HG03159 (cell line): ENCODE measurements at regions not wholly inside any gene's neighbourhood (a gene's known extent, or its start where the extent isn't known, plus 50 kb on each side); places are given as distances from the start of the nearest gene placed in this dataset.
"Not testable (repeated sequence)": the region's sequence is repeated elsewhere in the genome, so short reads cannot be mapped to it uniquely, and the experiment has no call there.

Experiments
- ATAC-seq: cut with Tn5 transposase; IDR thresholded peaks from one replicate; pipeline ENCODE4 v1.9.1; 2021; ENCODE audit warnings: mild to moderate bottlenecking, moderate library complexity; ENCODE audit not compliant: unreplicated experiment

DNA sequence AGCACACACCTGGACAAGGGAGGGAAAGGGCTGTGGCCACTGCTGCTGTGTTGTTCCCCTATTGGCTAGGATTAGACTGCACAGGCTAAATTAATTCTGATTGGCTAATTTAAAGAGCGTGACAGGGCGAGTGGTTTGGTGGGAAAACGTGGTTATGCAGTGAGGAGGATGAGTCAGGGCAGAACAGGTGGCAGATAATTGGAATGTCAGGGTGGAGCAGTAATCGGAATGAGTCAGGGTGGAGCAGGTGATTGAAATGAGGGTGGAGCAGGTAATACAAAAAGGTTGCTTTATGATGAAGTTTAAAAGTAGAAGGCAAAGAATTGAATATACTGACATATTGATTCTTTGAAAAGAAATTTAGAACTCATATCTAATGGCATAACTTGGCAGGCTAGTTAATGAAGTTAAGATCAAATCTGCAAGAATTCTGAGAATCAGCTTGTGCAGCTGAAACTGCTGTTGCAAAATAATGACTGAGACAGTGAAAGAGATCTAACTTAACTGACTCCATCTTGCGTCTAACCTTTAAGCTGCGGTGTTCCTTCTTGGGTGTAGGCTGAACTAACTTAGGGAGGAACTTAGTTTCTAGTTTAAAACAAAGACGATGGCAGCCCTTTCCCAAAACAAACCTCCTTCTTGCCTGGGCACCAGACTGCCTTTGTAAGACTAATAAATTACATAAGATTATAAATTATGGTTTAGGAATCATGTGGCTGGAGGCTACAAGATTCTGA lies 174.3 kb downstream of the UTP18 start:
- ATAC-seq = no peak

DNA sequence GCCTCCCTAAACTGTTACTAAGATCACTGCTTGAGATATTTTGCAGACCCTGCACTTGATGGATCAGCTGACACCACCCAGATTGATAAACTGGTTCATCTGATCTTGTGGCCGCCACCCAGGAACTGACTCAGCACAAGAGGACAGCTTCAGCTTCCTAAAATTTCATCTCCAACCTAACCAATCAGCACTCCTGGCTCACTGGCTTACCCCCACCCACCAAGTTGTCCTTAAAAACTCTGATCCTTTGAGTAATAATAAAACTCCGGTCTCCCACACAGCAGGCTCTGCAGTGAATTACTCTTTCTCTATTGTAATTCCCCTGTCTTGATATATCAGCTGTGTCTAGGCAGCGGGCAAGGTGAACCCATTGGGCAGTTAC lies 174.8 kb downstream of the UTP18 start:
- no peak for ATAC-seq

DNA sequence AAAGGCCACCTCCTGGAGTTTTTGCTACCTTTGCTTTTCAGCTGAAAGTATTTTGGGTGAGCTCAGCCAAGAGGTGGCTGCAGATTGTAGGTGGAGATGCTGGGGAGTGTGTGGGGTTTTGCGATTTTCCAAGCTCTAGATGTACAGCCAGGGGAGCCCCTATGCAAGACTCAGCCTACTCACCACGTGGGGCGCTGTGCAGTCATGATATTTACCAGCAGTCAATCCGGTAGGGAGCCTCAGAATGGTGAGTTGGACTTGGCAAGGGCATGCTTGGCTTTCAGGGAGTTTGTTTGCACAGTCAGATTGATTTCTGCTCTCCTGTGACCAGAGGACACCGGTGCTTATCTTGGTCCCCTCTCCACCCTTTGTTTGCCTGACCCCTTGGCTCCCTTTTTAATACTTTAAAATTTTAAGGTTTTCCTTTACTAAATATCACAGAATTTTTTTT lies 175.3 kb downstream of the UTP18 start:
- no peak for ATAC-seq

GRCh38 chr17:51439395-51440229 lies 179.3 kb downstream of the UTP18 start:
- ATAC-seq = no peak

- no peak for ATAC-seq
Measured at GRCh38 chr17:51441431-51441830, 181.1 kb downstream of the UTP18 start.

DNA sequence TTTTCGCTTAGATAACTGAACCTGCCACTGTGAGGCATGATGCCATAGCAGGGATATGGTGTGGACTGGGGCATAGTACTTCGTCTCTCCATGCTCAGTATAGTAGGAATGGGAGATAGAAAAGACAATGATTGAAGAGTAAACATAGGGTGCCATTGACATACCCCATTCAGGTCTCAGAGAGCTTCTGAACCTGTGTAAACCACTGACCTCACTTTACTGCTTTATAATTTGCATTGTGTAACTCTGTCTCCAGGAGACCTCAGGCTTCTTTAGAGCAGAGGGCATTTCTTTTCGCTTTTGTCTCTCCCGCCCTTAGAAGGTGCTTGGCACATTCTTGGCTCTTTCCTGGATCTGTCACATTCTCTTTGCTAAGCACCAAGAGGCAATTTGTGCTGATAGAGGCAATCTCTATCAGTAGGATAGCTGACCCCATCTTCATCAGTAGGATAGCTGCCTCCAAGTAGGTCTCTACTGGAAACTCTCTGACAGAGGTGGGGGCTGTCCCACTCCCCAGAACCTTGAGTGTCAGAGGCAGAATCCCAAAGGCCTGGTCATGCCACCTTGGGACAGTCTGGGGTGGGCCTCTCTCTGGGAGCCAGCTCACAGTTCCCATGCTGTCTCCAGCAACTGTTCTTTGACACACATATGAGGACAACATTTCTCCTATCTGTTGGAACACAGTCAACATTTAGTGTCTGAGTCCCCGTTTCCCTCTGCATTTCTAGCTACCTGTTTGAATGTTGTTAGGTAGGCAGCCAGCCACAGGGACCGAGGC lies 181.9 kb downstream of the UTP18 start:
- no peak for ATAC-seq

DNA sequence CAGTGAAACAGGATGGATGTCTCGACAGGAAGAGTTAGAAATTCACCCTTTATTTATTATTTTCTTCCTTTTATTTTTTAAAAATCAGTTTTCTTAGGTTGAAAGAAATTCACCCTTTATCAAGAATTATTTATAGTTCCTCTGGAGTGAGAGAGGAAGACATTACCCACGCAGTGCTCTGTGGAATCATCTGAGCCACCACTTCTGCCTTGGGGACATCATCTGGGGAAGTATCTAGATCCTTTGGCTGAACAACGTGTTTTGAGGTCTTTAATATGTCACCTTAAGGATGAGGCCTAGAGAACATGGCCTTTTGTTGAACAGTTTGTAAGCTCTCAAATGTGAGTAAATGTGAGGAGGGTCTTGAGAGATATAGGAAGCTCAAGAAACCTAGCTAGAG lies 183.3 kb downstream of the UTP18 start:
- no peak for ATAC-seq

DNA sequence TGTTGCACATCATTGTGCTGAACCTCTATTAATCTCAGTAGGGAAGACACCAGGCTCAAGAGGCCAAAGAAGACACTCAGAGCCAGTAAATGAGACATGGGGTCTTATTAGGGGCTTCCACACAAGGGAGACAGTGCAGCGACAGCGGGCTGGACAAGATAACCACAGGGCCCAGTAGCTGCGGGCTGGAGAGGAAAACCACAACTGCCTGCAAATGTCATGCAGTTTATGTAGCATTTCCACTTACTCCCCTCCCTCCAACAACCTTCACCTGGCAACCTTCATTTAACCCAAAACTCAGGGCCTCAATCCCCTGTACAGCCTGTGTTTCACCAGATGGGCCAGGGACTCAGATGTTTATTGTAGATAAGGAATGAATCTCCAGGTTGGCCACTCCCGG lies 185.6 kb downstream of the UTP18 start:
- ATAC-seq = no peak

DNA sequence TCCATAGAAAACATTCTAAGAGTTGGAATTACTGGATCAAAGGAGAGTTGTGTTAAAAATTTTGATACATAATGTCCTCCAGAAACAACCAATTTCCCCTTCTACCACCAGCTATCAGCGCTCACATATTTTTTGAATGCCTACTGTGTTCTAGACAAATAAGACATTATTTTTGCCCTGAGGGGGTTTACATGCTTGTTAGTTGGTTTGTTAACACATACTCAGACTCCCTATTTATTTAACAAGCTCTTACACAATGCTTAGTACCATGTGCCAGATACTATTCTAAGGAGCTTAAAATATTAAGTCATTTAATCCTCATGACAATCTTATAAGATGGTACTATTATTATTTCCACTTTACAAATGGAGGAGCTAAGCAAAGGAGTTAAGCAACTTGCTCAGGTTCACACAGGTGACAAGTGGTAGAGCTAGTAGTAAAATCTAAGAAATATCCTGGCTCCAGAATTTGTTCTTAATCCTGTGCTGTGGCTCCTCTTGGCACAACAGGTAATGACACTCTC lies 194.2 kb downstream of the UTP18 start:
- ATAC-seq = no peak

GRCh38 chr17:51455211-51455610 lies 194.9 kb downstream of the UTP18 start:
- no peak for ATAC-seq

GRCh38 chr17:51455931-51456330 lies 195.6 kb downstream of the UTP18 start:
- ATAC-seq = no peak

DNA sequence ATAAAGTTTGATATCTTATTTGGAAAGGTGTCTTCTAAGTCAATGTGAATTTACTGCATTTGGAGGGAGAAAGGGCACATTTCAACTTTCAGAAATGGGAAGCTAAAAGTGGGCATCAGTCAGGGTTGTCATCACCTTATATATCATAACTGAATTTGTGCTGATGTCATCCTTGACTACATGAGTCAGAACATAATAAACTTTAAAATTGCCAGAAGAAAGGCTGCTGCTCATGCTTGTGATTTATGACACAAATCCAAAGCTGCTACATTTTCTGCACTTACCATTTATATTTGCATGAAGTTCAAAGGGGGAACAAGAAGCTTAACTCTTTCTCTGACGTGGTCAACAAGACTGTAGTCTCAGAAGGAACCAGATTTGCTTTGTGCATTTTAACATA lies 196.6 kb downstream of the UTP18 start:
- ATAC-seq = no peak

DNA sequence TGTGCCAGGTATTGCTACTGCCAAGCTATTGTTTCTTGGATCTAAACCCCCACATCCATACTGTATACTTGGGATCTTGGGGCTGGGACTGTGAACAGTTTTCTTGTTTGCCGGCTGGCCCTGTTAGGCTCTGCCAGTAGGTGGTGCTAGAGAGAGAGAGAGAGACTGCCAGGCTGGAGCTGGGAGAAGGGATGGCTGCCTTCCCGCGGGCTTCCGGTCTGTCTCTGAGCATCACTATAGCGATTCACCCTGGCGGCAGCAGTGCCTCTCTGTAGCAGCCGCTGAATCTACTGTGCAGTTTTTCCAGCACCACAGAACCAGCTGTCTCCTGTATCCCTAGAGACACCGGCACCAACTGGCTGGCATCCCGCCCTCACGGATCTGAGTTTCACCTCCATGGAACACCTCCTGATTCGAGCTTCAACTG lies 201.2 kb downstream of the UTP18 start:
- ATAC-seq = peak; percentile 87

DNA sequence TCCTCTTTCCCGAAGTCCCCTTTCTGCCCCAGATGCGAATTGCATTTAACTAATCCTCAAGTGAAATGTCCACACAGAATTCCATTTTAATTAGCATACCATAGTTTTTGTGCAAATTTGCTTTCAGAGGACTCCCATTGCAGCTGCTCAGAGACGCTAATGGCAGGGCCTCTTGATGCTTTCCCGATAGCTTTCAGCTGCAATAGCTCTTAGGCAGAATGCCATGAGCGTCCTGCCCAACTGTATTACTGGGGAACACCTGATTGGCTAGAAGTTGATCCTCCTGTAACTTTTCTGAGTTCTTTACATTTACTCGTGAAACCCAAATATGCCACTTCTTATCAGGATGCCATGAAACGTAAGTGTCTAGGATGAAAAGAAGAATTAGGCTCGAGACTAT lies 203.0 kb downstream of the UTP18 start:
- no peak for ATAC-seq

- ATAC-seq = no peak
Measured at GRCh38 chr17:51467336-51467735, 207.0 kb downstream of the UTP18 start.

DNA sequence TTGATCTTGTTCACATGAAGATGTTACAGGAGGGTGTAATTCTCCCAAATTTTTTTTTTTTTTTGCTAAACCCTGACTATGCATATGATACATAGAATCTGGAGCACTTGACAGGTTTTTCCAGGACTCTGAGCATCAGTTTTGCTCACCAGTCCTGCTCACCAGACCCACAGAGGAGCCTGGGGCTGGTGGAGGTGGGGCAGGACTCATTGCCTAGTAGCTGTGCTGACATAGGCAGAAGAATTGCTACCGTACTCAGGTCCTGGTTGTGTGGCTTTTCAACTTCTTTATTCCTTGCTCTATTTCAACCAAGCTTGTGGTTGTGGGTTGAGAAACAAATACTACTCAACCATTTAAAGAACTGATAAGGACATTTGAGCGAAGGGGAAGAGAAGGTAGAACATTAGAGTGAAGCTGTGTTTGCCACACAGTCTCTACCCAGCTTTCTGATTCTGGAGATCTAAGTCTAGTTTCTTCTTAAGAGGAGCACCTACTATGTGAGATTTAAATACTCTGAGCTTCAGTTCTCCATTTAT lies 212.4 kb downstream of the UTP18 start:
- no peak for ATAC-seq

GRCh38 chr17:51474764-51475163 lies 214.4 kb downstream of the UTP18 start:
- no peak for ATAC-seq

GRCh38 chr17:51475730-51476129 lies 215.4 kb downstream of the UTP18 start:
- ATAC-seq = no peak

GRCh38 chr17:51479303-51479702 lies 219.0 kb downstream of the UTP18 start:
- ATAC-seq = no peak

DNA sequence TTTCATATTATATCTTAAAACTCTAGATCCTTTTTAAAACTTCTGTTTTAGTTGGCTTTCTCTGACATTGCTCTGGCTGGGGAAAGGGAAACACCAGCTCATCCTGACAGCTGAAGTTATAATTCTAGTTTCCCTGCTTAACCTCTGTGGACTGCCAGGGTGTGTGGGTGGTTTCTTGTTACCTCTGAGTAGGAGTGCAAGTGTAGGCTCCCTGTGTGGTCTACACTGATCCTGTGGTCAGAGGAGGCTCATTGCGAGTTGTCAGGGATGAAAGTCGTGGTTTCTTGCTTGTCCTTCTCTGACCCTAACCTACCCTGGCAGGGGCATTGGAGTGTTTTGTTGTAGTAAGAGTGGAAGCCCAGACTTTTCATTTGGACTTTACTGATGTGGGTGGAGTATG lies 221.0 kb downstream of the UTP18 start:
- no peak for ATAC-seq

- not testable (repeated sequence) for ATAC-seq
Measured at GRCh38 chr17:51482248-51482647, 221.9 kb downstream of the UTP18 start.
